ENCODE measurements at regions not wholly inside any gene's neighbourhood (a gene's known extent, or its start where the extent isn't known, plus 50 kb on each side); places are given as distances from the start of the nearest gene placed in this dataset.

- TF ChIP-seq, protein P1, sequence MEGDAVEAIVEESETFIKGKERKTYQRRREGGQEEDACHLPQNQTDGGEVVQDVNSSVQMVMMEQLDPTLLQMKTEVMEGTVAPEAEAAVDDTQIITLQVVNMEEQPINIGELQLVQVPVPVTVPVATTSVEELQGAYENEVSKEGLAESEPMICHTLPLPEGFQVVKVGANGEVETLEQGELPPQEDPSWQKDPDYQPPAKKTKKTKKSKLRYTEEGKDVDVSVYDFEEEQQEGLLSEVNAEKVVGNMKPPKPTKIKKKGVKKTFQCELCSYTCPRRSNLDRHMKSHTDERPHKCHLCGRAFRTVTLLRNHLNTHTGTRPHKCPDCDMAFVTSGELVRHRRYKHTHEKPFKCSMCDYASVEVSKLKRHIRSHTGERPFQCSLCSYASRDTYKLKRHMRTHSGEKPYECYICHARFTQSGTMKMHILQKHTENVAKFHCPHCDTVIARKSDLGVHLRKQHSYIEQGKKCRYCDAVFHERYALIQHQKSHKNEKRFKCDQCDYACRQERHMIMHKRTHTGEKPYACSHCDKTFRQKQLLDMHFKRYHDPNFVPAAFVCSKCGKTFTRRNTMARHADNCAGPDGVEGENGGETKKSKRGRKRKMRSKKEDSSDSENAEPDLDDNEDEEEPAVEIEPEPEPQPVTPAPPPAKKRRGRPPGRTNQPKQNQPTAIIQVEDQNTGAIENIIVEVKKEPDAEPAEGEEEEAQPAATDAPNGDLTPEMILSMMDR (conservative IDR thresholded peaks at IDR 0.05) = no peak
- H3K27ac ChIP-seq = no peak overlapping the region
These were observed 1131.4 kb upstream of the PHF14 start for GRCh38 chr7:9842301-9842700.

GRCh38 chr7:9846902-9847301, 1126.8 kb upstream of the PHF14 start:
- TF ChIP-seq, protein P1 (conservative IDR thresholded peaks at IDR 0.05) = no peak
- no peak overlapping the region for H3K27ac ChIP-seq

DNA sequence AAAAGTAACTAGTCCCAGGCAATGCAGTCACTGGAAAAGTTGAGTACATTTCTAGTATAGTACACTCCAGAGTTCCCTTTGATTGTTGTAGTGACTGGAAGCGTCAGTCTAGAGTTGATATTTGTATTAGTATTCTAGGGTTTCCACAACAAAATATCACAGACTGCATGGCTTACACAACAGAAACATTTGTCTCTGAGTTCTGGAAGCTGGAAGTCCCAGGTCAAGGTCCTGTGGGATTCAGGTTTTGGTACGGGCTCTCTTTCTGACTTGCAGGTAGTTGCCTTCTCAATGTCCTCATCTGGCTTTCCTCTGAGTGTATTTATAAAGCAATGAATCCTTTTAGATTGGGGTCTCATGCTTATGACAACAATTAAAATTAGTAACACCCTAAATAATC, 1119.1 kb upstream of the PHF14 start:
- TF ChIP-seq, protein P1 (conservative IDR thresholded peaks at IDR 0.05) = no peak
- H3K27ac ChIP-seq = no peak overlapping the region

DNA sequence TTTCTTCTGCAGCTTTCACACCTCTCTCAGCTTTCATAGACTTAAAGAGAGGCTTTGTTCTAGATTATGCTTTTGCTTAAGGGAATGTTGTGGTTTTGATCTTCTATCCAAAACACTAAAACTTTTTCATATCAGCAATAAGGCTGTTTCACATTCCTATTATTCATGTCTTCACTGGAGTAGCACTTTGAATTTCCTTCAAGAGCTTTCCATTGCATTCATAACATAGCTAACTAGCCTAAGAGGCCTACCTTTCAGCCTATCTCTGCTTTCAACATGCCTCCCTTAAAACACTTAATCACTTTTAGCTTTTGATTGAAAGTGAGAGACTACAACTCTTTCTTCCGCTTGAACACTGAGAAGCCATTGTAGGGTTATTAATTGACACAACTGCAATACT, 1117.0 kb upstream of the PHF14 start:
- no peak overlapping the region for H3K27ac ChIP-seq
- TF ChIP-seq, protein P1 (conservative IDR thresholded peaks at IDR 0.05) = no peak

DNA sequence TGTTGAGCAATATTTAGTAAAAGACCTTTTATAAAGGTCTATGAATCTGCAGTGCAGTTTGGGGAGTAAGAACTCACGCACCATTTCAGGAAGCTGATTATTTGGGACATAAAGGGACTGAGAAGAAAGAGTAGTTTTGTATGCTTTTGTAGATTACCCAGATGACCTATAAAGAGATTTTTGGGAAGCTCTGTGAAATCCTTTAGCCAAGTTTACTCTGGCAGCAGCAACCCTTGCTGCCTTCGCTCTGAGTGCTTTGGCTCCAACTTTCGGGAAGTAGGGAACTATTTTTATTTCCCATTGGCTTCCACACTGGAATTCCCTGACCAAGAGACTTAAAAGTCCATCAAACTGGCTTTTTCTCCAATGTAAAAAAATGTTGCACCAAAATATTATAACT, 1110.1 kb upstream of the PHF14 start:
- TF ChIP-seq, protein P1 (conservative IDR thresholded peaks at IDR 0.05) = no peak
- no peak overlapping the region for H3K27ac ChIP-seq

GRCh38 chr7:9869151-9869550, 1104.5 kb upstream of the PHF14 start:
- no peak overlapping the region for H3K27ac ChIP-seq
- TF ChIP-seq, protein P1 (conservative IDR thresholded peaks at IDR 0.05) = no peak

DNA sequence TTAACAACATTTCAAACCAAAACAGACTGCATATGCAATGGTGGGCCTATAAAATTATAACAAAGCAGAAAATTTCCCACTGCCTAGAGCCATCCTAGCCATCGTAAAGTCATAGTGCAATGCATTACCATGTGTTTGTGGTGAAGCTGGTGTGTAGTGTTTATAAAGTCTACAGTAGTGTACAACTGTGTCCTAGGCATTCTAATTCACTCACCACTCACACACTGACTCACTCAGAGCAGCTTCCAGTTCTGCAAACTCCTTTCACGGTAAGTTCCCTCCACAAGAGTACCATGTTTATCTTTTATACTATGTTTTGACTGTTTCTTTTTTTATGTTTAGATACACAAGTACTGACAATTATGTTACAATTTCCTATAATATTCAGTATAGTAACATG, 1104.1 kb upstream of the PHF14 start:
- TF ChIP-seq, protein P1 (conservative IDR thresholded peaks at IDR 0.05) = no peak
- no peak overlapping the region for H3K27ac ChIP-seq

GRCh38 chr7:9870674-9871073, 1103.0 kb upstream of the PHF14 start:
- no peak overlapping the region for H3K27ac ChIP-seq
- TF ChIP-seq, protein P1 (conservative IDR thresholded peaks at IDR 0.05) = no peak
